SK-N-SH treated with all-trans-retinoic acid at 6 μM for 48 hours (cell line): ENCODE measurements at regions not wholly inside any gene's neighbourhood (a gene's known extent, or its start where the extent isn't known, plus 50 kb on each side); places are given as distances from the start of the nearest gene placed in this dataset.

Experiments used
- ATAC-seq: fragments of 200-7000 bp; cut with Tn5 transposase; 3 replicates; pipeline ENCODE4 v1.9.1; 2020; ENCODE audit warnings: mild to moderate bottlenecking, moderate library complexity
- ARNTL ChIP-seq: fragments of 450-650 bp; formaldehyde crosslinking; IDR thresholded peaks from 2 replicates; pipeline ENCODE4 v1.5.0; 2020; ENCODE audit warnings: low read depth, mild to moderate bottlenecking, moderate library complexity, borderline replicate concordance
- CSDC2 ChIP-seq: fragments of 250-450 bp; sonication (Bioruptor Pico); IDR thresholded peaks from 2 replicates; pipeline ENCODE4 v1.5.0; 2020; ENCODE audit warnings: mild to moderate bottlenecking, moderate library complexity
- ESRRG ChIP-seq: fragments of 250-450 bp; sonication (Bioruptor Pico); IDR thresholded peaks from 2 replicates; pipeline ENCODE4 v1.6.1; 2021; ENCODE audit warnings: mild to moderate bottlenecking
- GLIS3 ChIP-seq: fragments of 250-450 bp; sonication (Bioruptor Pico); IDR thresholded peaks from 2 replicates; pipeline ENCODE4 v1.5.0; 2020; ENCODE audit warnings: mild to moderate bottlenecking, moderate library complexity
- ISL1 ChIP-seq: fragments of 250-450 bp; sonication (Bioruptor Pico); IDR thresholded peaks from 2 replicates; pipeline ENCODE4 v2.1.2; 2022; ENCODE audit warnings: mild to moderate bottlenecking, moderate library complexity
- OSR1 ChIP-seq: fragments of 250-450 bp; sonication (Bioruptor Pico); IDR thresholded peaks from 2 replicates; pipeline ENCODE4 v1.8.0; 2022; ENCODE audit warnings: moderate library complexity, mild to moderate bottlenecking, inconsistent platforms
- POU6F1 ChIP-seq: fragments of 250-450 bp; sonication (Bioruptor Pico); IDR thresholded peaks from 2 replicates; pipeline ENCODE4 v1.8.0; 2021; ENCODE audit warnings: low read depth, mild to moderate bottlenecking, moderate library complexity, borderline replicate concordance
- PPARA ChIP-seq: fragments of 250-450 bp; sonication (Bioruptor Pico); IDR thresholded peaks from 2 replicates; pipeline ENCODE4 v1.5.0; 2020; ENCODE audit warnings: mild to moderate bottlenecking, borderline replicate concordance
- RARB ChIP-seq: fragments of 250-450 bp; sonication (Bioruptor Pico); IDR thresholded peaks from 2 replicates; pipeline ENCODE4 v1.8.0; 2021; ENCODE audit warnings: mild to moderate bottlenecking, moderate library complexity
- SNAI2 ChIP-seq: fragments of 250-450 bp; sonication (Bioruptor Pico); IDR thresholded peaks from 2 replicates; pipeline ENCODE4 v1.5.0; 2020; ENCODE audit warnings: mild to moderate bottlenecking, moderate library complexity
- TCF4 ChIP-seq: fragments of 250-450 bp; sonication (Bioruptor Pico); IDR thresholded peaks from 2 replicates; pipeline ENCODE4 v1.8.0; 2021; ENCODE audit warnings: mild to moderate bottlenecking, moderate library complexity, borderline replicate concordance
- ZFP3 ChIP-seq: fragments of 250-450 bp; sonication (Bioruptor Pico); IDR thresholded peaks from 2 replicates; pipeline ENCODE4 v1.5.0; 2020; ENCODE audit warnings: mild to moderate bottlenecking, moderate library complexity
- ZFP30 ChIP-seq: fragments of 450-650 bp; formaldehyde crosslinking; IDR thresholded peaks from 2 replicates; pipeline ENCODE4 v1.5.0; 2022; ENCODE audit warnings: mild to moderate bottlenecking, moderate library complexity
- ZNF565 ChIP-seq: fragments of 450-650 bp; formaldehyde crosslinking; conservative IDR thresholded peaks from 2 replicates; pipeline ENCODE4 v1.5.0; 2020; ENCODE audit warnings: low read depth, mild to moderate bottlenecking, moderate library complexity
- ZNF70 ChIP-seq: fragments of 450-650 bp; formaldehyde crosslinking; IDR thresholded peaks from 2 replicates; pipeline ENCODE4 v1.5.0; 2020; ENCODE audit warnings: mild to moderate bottlenecking, moderate library complexity
- ZNF8 ChIP-seq: fragments of 450-650 bp; formaldehyde crosslinking; IDR thresholded peaks from 2 replicates; pipeline ENCODE4 v1.5.0; 2020; ENCODE audit warnings: mild to moderate bottlenecking, moderate library complexity
- TF ChIP-seq, protein P1 (sequence below): fragments of 250-450 bp; sonication (Bioruptor Pico); IDR thresholded peaks from 2 replicates; pipeline ENCODE4 v1.5.1; 2021; ENCODE audit warnings: mild to moderate bottlenecking, moderate library complexity
- TF ChIP-seq, protein P2 (sequence below): fragments of 250-450 bp; sonication (Bioruptor Pico); IDR thresholded peaks from 2 replicates; pipeline ENCODE4 v1.5.0; 2020; ENCODE audit warnings: mild to moderate bottlenecking, moderate library complexity
- TF ChIP-seq, protein P3 (sequence below): fragments of 250-450 bp; sonication (Bioruptor Pico); IDR thresholded peaks from 2 replicates; pipeline ENCODE4 v1.8.0; 2020; ENCODE audit warnings: mild to moderate bottlenecking, moderate library complexity, borderline replicate concordance
- TF ChIP-seq, protein P4 (sequence below): fragments of 250-450 bp; sonication (Bioruptor Pico); IDR thresholded peaks from 2 replicates; pipeline ENCODE4 v1.5.1; 2020; ENCODE audit warnings: low read depth, mild to moderate bottlenecking, moderate library complexity

DNA sequence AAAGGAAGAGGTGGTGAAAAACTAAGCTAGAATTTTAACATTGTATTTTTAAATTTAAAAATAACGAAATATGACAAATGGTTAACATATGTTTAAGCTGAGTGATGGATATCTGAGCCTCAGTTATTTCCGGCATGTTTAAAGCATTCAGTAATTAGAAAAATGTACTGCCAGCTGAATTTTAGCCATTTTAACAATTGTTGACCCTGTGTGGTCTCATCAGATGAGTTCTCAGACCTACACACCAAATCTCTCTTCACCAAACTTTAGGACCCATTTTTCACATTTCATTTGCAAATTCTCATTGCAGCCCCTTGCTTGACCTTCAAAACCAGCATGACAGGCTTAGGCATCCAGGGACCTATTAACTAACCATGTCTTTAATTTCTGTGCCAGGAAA is 91.5 kb upstream of the RGPD4 start:
- TF ChIP-seq ZFP3 (no peak), POU6F1 (CRISPR knock-in tag) (no peak)
- no peak for ATAC-seq

DNA sequence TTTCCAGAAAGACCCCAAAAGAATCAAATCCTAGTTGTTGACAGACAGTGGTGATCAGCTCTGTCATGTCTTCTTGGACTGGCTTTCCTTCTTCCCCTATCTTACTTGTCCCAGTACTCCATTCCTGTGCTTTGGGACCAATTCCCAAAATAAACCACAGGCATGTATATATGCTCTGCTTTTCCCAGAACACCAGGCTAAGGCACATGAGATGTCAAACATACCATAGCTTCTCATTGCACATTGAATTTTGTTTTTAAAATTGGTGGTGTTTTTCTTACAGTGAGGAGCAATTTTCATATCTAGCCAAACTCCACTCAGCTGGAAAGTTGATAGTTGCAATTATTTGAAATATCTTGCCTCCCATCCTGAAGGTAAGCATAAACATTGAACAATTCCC is 88.9 kb upstream of the RGPD4 start:
- no peak for ATAC-seq
- TF ChIP-seq SNAI2 (CRISPR knock-in tag), result no peak
- no peak for TF ChIP-seq GLIS3
- TF ChIP-seq CSDC2 (CRISPR knock-in tag), result no peak
- TF ChIP-seq TCF4 (CRISPR knock-in tag), result no peak
- TF ChIP-seq ZNF565 (CRISPR knock-in tag), result no peak
- TF ChIP-seq OSR1 (CRISPR knock-in tag), result no peak
- TF ChIP-seq, protein P1, sequence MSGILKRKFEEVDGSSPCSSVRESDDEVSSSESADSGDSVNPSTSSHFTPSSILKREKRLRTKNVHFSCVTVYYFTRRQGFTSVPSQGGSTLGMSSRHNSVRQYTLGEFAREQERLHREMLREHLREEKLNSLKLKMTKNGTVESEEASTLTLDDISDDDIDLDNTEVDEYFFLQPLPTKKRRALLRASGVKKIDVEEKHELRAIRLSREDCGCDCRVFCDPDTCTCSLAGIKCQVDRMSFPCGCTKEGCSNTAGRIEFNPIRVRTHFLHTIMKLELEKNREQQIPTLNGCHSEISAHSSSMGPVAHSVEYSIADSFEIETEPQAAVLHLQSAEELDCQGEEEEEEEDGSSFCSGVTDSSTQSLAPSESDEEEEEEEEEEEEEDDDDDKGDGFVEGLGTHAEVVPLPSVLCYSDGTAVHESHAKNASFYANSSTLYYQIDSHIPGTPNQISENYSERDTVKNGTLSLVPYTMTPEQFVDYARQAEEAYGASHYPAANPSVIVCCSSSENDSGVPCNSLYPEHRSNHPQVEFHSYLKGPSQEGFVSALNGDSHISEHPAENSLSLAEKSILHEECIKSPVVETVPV (CRISPR knock-in tag), result no peak
- no peak for TF ChIP-seq ZNF8 (CRISPR knock-in tag)
- no peak for TF ChIP-seq ISL1 (CRISPR knock-in tag)
- TF ChIP-seq ARNTL (CRISPR knock-in tag), result no peak
- TF ChIP-seq, protein P2, sequence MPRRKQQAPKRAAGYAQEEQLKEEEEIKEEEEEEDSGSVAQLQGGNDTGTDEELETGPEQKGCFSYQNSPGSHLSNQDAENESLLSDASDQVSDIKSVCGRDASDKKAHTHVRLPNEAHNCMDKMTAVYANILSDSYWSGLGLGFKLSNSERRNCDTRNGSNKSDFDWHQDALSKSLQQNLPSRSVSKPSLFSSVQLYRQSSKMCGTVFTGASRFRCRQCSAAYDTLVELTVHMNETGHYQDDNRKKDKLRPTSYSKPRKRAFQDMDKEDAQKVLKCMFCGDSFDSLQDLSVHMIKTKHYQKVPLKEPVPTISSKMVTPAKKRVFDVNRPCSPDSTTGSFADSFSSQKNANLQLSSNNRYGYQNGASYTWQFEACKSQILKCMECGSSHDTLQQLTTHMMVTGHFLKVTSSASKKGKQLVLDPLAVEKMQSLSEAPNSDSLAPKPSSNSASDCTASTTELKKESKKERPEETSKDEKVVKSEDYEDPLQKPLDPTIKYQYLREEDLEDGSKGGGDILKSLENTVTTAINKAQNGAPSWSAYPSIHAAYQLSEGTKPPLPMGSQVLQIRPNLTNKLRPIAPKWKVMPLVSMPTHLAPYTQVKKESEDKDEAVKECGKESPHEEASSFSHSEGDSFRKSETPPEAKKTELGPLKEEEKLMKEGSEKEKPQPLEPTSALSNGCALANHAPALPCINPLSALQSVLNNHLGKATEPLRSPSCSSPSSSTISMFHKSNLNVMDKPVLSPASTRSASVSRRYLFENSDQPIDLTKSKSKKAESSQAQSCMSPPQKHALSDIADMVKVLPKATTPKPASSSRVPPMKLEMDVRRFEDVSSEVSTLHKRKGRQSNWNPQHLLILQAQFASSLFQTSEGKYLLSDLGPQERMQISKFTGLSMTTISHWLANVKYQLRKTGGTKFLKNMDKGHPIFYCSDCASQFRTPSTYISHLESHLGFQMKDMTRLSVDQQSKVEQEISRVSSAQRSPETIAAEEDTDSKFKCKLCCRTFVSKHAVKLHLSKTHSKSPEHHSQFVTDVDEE (CRISPR knock-in tag), result no peak
- TF ChIP-seq ZNF70 (CRISPR knock-in tag), result no peak
- TF ChIP-seq, protein P3, sequence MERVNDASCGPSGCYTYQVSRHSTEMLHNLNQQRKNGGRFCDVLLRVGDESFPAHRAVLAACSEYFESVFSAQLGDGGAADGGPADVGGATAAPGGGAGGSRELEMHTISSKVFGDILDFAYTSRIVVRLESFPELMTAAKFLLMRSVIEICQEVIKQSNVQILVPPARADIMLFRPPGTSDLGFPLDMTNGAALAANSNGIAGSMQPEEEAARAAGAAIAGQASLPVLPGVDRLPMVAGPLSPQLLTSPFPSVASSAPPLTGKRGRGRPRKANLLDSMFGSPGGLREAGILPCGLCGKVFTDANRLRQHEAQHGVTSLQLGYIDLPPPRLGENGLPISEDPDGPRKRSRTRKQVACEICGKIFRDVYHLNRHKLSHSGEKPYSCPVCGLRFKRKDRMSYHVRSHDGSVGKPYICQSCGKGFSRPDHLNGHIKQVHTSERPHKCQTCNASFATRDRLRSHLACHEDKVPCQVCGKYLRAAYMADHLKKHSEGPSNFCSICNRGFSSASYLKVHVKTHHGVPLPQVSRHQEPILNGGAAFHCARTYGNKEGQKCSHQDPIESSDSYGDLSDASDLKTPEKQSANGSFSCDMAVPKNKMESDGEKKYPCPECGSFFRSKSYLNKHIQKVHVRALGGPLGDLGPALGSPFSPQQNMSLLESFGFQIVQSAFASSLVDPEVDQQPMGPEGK (CRISPR knock-in tag), result no peak
- no peak for TF ChIP-seq POU6F1 (CRISPR knock-in tag)
- no peak for TF ChIP-seq PPARA
- TF ChIP-seq RARB, result no peak
- no peak for TF ChIP-seq ZFP3
- TF ChIP-seq, protein P4, sequence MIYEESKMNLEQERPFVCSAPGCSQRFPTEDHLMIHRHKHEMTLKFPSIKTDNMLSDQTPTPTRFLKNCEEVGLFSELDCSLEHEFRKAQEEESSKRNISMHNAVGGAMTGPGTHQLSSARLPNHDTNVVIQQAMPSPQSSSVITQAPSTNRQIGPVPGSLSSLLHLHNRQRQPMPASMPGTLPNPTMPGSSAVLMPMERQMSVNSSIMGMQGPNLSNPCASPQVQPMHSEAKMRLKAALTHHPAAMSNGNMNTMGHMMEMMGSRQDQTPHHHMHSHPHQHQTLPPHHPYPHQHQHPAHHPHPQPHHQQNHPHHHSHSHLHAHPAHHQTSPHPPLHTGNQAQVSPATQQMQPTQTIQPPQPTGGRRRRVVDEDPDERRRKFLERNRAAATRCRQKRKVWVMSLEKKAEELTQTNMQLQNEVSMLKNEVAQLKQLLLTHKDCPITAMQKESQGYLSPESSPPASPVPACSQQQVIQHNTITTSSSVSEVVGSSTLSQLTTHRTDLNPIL (CRISPR knock-in tag), result no peak
- no peak for TF ChIP-seq ZFP30 (CRISPR knock-in tag)
- TF ChIP-seq ESRRG (CRISPR knock-in tag), result no peak

DNA sequence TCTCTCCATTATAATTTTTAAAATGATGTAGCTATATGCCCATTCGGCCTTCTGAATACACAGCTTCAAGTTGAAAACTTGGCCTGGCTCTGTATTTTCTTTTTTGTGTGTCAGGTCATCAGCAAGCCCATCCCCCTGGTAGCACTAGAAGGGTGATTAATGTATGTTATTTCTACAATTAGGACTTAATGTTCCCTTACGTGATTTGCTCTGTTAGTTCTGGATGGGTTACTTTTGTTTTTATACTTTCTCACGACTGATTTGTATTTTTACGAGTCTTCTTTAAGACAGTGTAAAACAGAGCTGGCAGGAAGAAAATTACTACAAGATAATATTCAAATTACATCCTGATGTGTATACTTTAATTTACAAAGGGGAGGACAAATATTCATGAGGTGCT is 88.4 kb upstream of the RGPD4 start:
- no peak for ATAC-seq
- TF ChIP-seq, protein P2 (CRISPR knock-in tag), result no peak
- TF ChIP-seq TCF4 (CRISPR knock-in tag) (no peak), ESRRG (CRISPR knock-in tag) (no peak), ZNF8 (CRISPR knock-in tag) (no peak), ARNTL (CRISPR knock-in tag) (no peak), PPARA (no peak), ZNF70 (CRISPR knock-in tag) (no peak), CSDC2 (CRISPR knock-in tag) (no peak)
- TF ChIP-seq, protein P4 (CRISPR knock-in tag), result no peak
- TF ChIP-seq, protein P3 (CRISPR knock-in tag), result no peak
